HEK293T (cell line): ENCODE measurements at regions not wholly inside any gene's neighbourhood (a gene's known extent, or its start where the extent isn't known, plus 50 kb on each side); places are given as distances from the start of the nearest gene placed in this dataset.

ENCODE experiments used
- ARNT ChIP-seq: fragments of 450-650 bp; IDR thresholded peaks from 2 replicates; pipeline ENCODE4 v1.6.1; 2017; ENCODE audit warnings: mild to moderate bottlenecking
- BHLHE40 ChIP-seq: fragments of 450-650 bp; IDR thresholded peaks from 2 replicates; pipeline ENCODE4 v1.6.1; 2016; ENCODE audit warnings: mild to moderate bottlenecking, moderate library complexity, borderline replicate concordance
- CTBP1 ChIP-seq: fragments of 450-650 bp; IDR thresholded peaks from 2 replicates; pipeline ENCODE4 v1.6.1; 2016; ENCODE audit warnings: borderline replicate concordance
- FOXK2 ChIP-seq: fragments of 450-650 bp; IDR thresholded peaks from 2 replicates; pipeline ENCODE4 v1.6.1; 2016; ENCODE audit warnings: mild to moderate bottlenecking
- FOXM1 ChIP-seq: fragments of 450-650 bp; IDR thresholded peaks from 2 replicates; pipeline ENCODE4 v1.6.1; 2017; ENCODE audit warnings: mild to moderate bottlenecking, borderline replicate concordance
- L3MBTL2 ChIP-seq: fragments of 450-650 bp; conservative IDR thresholded peaks from 2 replicates; pipeline ENCODE4 v1.6.1; 2016; ENCODE audit warnings: mild to moderate bottlenecking
- NFRKB ChIP-seq: fragments of 450-650 bp; IDR thresholded peaks from 2 replicates; pipeline ENCODE4 v1.6.1; 2016; ENCODE audit warnings: mild to moderate bottlenecking, moderate library complexity
- PKNOX1 ChIP-seq: fragments of 450-650 bp; IDR thresholded peaks from 2 replicates; pipeline ENCODE4 v1.6.1; 2016
- SP1 ChIP-seq: fragments of 450-650 bp; IDR thresholded peaks from 2 replicates; pipeline ENCODE4 v1.6.1; 2017
- SUZ12 ChIP-seq: fragments of 450-650 bp; IDR thresholded peaks from 2 replicates; pipeline ENCODE4 v1.6.1; 2016; ENCODE audit warnings: mild to moderate bottlenecking
- TARDBP ChIP-seq: fragments of 450-650 bp; IDR thresholded peaks from 2 replicates; pipeline ENCODE4 v1.6.1; 2016

DNA sequence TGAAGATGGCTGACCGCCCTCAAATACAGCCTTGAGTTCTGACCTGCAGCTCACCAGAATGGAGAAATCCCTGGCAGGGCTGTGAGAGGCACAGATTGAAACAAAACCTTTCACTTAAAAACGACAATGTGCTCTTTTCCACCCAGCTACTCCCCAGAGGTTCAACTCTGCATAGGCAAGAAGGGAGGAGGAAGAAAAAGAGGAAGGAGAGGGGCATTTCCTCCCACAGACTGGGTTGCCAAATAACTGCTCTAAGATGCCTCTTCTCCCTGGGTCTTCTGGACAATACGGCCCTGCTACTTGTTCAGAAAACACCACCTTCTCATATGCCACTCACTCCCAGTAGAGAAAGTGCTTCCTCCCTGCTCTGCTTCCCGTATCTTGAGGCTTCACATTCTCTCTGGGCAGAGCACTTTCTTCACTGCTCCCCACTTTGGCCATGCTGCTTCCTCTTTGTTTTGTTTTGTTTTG, 136.4 kb upstream of the SLC1A4 start:
- TF ChIP-seq SP1 (no peak), FOXM1 (no peak), BHLHE40 (no peak), SUZ12 (no peak), FOXK2 (no peak), PKNOX1 (no peak), NFRKB (no peak), ARNT (no peak), TARDBP (no peak), CTBP1 (no peak), L3MBTL2 (no peak)
